CD4-positive, alpha-beta T cell (primary cell): ENCODE measurements at regions not wholly inside any gene's neighbourhood (a gene's known extent, or its start where the extent isn't known, plus 50 kb on each side); places are given as distances from the start of the nearest gene placed in this dataset.

ENCODE experiments used
- ATAC-seq: fragments of 200-7000 bp; cut with Tn5 transposase; one replicate; pipeline ENCODE4 v1.10.0; 2022; ENCODE audit warnings: mild to moderate bottlenecking; ENCODE audit not compliant: poor library complexity
- CTCF ChIA-PET: fragments of 350-600 bp; sonication (Branson Sonifier 250); formaldehyde crosslinking; loops from one replicate; lab custom pipeline; 2021; ENCODE audit warnings: antibody characterized with exemption, inconsistent platforms; lab: Charles Lee
- POLR2A ChIA-PET: fragments of 350-600 bp; sonication (Branson Sonifier 250); formaldehyde crosslinking; loops from one replicate; lab custom pipeline; 2021; ENCODE audit warnings: antibody characterized with exemption, inconsistent platforms; lab: Charles Lee
- DNase-seq, 14 experiments: peaks; one replicate each; pipeline ENCODE4 v3.0.0-alpha.2; 2013 to 2020; ENCODE audit warnings: mixed read lengths in 2 of 14
- H3K27ac ChIP-seq, 2 donors: one replicate each; pipeline versions ENCODE4 v1.5.1 to v1.7.0; 2013; ENCODE audit warnings: low read length in 2 of 2, low read depth in 1 of 2, mild to moderate bottlenecking in 1 of 2
- H3K27me3 ChIP-seq, 2 experiments: 1 replicate in 1 of 2; 2 replicates in 1 of 2; pipeline versions ENCODE4 v1.6.1 to v1.7.0; 2013; ENCODE audit warnings: low read length in 2 of 2, control low read depth in 1 of 2, mild to moderate bottlenecking in 1 of 2, moderate library complexity in 1 of 2; ENCODE audit not compliant: insufficient read depth in 2 of 2, control insufficient read depth in 1 of 2
- H3K36me3 ChIP-seq: one replicate; pipeline ENCODE4 v1.6.1; 2013; ENCODE audit warnings: low read length, control low read depth; ENCODE audit not compliant: insufficient read depth
- H3K4me1 ChIP-seq: one replicate; pipeline ENCODE4 v1.6.1; 2013; ENCODE audit warnings: low read length, control low read depth; ENCODE audit not compliant: insufficient read depth
- H3K4me3 ChIP-seq: one replicate; pipeline ENCODE4 v1.5.1; 2013; ENCODE audit warnings: mild to moderate bottlenecking, low read length, moderate library complexity
- H3K9me3 ChIP-seq, 2 experiments: 1 replicate in 1 of 2; 2 replicates in 1 of 2; pipeline versions ENCODE4 v1.6.1 to v1.7.0; 2013; ENCODE audit warnings: low read length in 2 of 2, mild to moderate bottlenecking in 2 of 2, control low read depth in 1 of 2, moderate library complexity in 1 of 2; ENCODE audit not compliant: control insufficient read depth in 1 of 2, insufficient read depth in 1 of 2
- H3K27ac Mint-ChIP-seq: one replicate; pipeline ENCODE4 v1.8.0; 2020; ENCODE audit warnings: mixed read lengths
- H3K27me3 Mint-ChIP-seq: one replicate; pipeline ENCODE4 v1.8.0; 2021; ENCODE audit warnings: mixed read lengths
- H3K36me3 Mint-ChIP-seq: one replicate; pipeline ENCODE4 v1.8.0; 2021; ENCODE audit warnings: low read depth, mixed read lengths
- H3K4me1 Mint-ChIP-seq: one replicate; pipeline ENCODE4 v1.8.0; 2021; ENCODE audit warnings: low read depth, mixed read lengths
- H3K4me3 Mint-ChIP-seq: one replicate; pipeline ENCODE4 v1.8.0; 2020; ENCODE audit warnings: mild to moderate bottlenecking, mixed read lengths
- H3K9me3 Mint-ChIP-seq: one replicate; pipeline ENCODE4 v1.8.0; 2020; ENCODE audit warnings: mixed read lengths
- CTCF ChIP-seq: fragments of 200-600 bp; IDR thresholded peaks from one replicate; pipeline ENCODE4 v1.8.0; 2022; ENCODE audit warnings: antibody characterized with exemption, mild to moderate bottlenecking
- intact Hi-C, 2 experiments: fragments of 100-400 bp; cut with DNase I in 1 of 2; cut with micrococcal nuclease in 1 of 2; formaldehyde crosslinking; loops; one replicate each; pipeline versions ENCODE4 v1.15.1 to v1.9.0; 2023 to 2025; cut with DNase I, micrococcal nuclease

- ATAC-seq (no peak), DNase-seq (no peak)
- Mint-ChIP-seq H3K4me3 (no peak overlapping the region), H3K27ac (no peak overlapping the region), H3K9me3 (no peaks in the 10 kb centered on the region), H3K27me3 (no peaks in the 10 kb centered on the region), H3K4me1 (no peaks in the 10 kb centered on the region), H3K36me3 (no peaks in the 10 kb centered on the region)
- H3K4me3 ChIP-seq = no peak overlapping the region
- POLR2A ChIA-PET = no interaction called here
- intact Hi-C loops = no loop called here
- CTCF ChIA-PET = no interaction called here
- no peaks in the 10 kb centered on the region for H3K27me3 ChIP-seq
- H3K27ac ChIP-seq = no peak overlapping the region
- peaks cover 0 to 5% of the 10 kb centered on the region in 2 experiments for H3K9me3 ChIP-seq
- no peaks in the 10 kb centered on the region for H3K36me3 ChIP-seq
- no peaks in the 10 kb centered on the region for H3K4me1 ChIP-seq
- TF ChIP-seq CTCF = no peak
Measured at GRCh38 chr13:55410398-55411330, 1730.1 kb upstream of the PRR20A start.

GRCh38 chr13:55418095-55418494 is 1722.6 kb upstream of the PRR20A start:
- Histone ChIP-seq H3K27ac (no peak overlapping the region), H3K4me3 (no peak overlapping the region), H3K4me1 (no peaks in the 10 kb centered on the region), H3K27me3 (no peaks in the 10 kb centered on the region), H3K36me3 (no peaks in the 10 kb centered on the region), H3K9me3 (peaks cover 0 to 5% of the 10 kb centered on the region in 2 experiments)
- peaks cover 2% of the 10 kb centered on the region for H3K9me3 Mint-ChIP-seq
- no peak for TF ChIP-seq CTCF
- CTCF ChIA-PET = no interaction called here
- no peaks in the 10 kb centered on the region for H3K36me3 Mint-ChIP-seq
- DNase-seq (no peak), ATAC-seq (no peak)
- intact Hi-C loops = no loop called here
- no peaks in the 10 kb centered on the region for H3K4me1 Mint-ChIP-seq
- no peak overlapping the region for H3K27ac Mint-ChIP-seq
- H3K4me3 Mint-ChIP-seq = no peak overlapping the region
- POLR2A ChIA-PET = no interaction called here
- H3K27me3 Mint-ChIP-seq = no peaks in the 10 kb centered on the region

- CTCF ChIA-PET = no interaction called here
- no peak for TF ChIP-seq CTCF
- H3K36me3 ChIP-seq = no peaks in the 10 kb centered on the region
Measured at GRCh38 chr13:55432814-55433213, 1707.9 kb upstream of the PRR20A start.

More at GRCh38 chr13:55432814-55433213, 1707.9 kb upstream of the PRR20A start:
- no peaks in the 10 kb centered on the region for H3K36me3 Mint-ChIP-seq
- no peaks in the 10 kb centered on the region for H3K4me1 Mint-ChIP-seq
- no peak overlapping the region for H3K4me3 ChIP-seq
- H3K27ac ChIP-seq = no peak overlapping the region
- no peak for DNase-seq
- no peaks in the 10 kb centered on the region for H3K4me1 ChIP-seq
- peaks cover 7 to 19% of the 10 kb centered on the region in 2 experiments for H3K9me3 ChIP-seq
- intact Hi-C loops = no loop called here
- POLR2A ChIA-PET = no interaction called here
- H3K27me3 ChIP-seq = no peaks in the 10 kb centered on the region
- no peak overlapping the region for H3K27ac Mint-ChIP-seq
- H3K4me3 Mint-ChIP-seq = no peak overlapping the region
- no peaks in the 10 kb centered on the region for H3K27me3 Mint-ChIP-seq
- peaks cover 11% of the 10 kb centered on the region for H3K9me3 Mint-ChIP-seq
- no peak for ATAC-seq
